ENCODE measurements at regions not wholly inside any gene's neighbourhood (a gene's known extent, or its start where the extent isn't known, plus 50 kb on each side); places are given as distances from the start of the nearest gene placed in this dataset.

DNA sequence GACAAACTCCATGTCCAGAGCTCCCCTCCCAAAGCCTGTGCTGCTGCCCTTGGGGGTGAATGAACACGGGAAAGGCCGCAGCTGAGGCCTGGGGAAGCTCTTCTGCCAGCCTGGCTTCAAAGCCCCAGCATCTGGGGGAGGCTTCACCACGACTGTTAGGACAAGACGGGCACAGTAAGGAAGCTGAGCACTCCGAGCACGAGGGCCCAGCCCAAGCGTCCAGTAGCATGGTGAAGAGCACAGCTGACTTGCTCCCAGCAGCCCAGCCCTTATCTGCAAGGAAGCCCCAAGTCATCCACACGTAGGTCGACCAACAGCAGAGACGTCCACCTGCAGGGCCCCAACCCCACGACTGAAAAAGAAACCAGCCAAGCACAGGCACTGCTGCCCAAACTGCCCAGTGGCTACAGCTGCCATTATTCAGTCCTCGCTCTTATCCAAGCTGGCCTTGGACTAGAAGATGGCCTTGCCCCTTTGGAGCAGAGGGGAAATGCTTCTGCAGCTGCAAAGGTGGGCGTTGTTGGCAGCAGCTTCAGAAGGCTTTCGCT, 62.5 kb downstream of the SHANK2 start:
- TF ChIP-seq CTCF (IDR thresholded peaks at IDR 0.05; ENCODE audit: low read depth, low read length, missing input control) (no peak), GABPA (IDR thresholded peaks at IDR 0.05 in 1 of 2, conservative IDR thresholded peaks at IDR 0.05 in 1 of 2) (no peak), FOXA1 (IDR thresholded peaks at IDR 0.05) (no peak), JUND (IDR thresholded peaks at IDR 0.05) (no peak), RXRA (IDR thresholded peaks at IDR 0.05) (no peak), SP1 (IDR thresholded peaks at IDR 0.05) (no peak), RAD21 (IDR thresholded peaks at IDR 0.05) (no peak), TAF1 (conservative IDR thresholded peaks at IDR 0.05) (no peak)
- TF ChIP-seq, protein P1, sequence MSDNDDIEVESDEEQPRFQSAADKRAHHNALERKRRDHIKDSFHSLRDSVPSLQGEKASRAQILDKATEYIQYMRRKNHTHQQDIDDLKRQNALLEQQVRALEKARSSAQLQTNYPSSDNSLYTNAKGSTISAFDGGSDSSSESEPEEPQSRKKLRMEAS (IDR thresholded peaks at IDR 0.05) = no peak
- TF ChIP-seq, protein P2, sequence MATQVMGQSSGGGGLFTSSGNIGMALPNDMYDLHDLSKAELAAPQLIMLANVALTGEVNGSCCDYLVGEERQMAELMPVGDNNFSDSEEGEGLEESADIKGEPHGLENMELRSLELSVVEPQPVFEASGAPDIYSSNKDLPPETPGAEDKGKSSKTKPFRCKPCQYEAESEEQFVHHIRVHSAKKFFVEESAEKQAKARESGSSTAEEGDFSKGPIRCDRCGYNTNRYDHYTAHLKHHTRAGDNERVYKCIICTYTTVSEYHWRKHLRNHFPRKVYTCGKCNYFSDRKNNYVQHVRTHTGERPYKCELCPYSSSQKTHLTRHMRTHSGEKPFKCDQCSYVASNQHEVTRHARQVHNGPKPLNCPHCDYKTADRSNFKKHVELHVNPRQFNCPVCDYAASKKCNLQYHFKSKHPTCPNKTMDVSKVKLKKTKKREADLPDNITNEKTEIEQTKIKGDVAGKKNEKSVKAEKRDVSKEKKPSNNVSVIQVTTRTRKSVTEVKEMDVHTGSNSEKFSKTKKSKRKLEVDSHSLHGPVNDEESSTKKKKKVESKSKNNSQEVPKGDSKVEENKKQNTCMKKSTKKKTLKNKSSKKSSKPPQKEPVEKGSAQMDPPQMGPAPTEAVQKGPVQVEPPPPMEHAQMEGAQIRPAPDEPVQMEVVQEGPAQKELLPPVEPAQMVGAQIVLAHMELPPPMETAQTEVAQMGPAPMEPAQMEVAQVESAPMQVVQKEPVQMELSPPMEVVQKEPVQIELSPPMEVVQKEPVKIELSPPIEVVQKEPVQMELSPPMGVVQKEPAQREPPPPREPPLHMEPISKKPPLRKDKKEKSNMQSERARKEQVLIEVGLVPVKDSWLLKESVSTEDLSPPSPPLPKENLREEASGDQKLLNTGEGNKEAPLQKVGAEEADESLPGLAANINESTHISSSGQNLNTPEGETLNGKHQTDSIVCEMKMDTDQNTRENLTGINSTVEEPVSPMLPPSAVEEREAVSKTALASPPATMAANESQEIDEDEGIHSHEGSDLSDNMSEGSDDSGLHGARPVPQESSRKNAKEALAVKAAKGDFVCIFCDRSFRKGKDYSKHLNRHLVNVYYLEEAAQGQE (IDR thresholded peaks at IDR 0.05) = no peak

Data from liver (tissue), 3 donors.